ENCODE measurements at regions not wholly inside any gene's neighbourhood (a gene's known extent, or its start where the extent isn't known, plus 50 kb on each side); places are given as distances from the start of the nearest gene placed in this dataset.
A peak's percentile ranks its signal among the peaks of the same experiment; 100 is the strongest.

GRCh38 chr2:83063511-83063910 is 1395.6 kb downstream of the SUCLG1 start:
- no peaks in the 10 kb centered on the region for H3K27me3 ChIP-seq (ENCODE audit: insufficient read depth, low read length)
- H2AFZ ChIP-seq (ENCODE audit: low read length, unreplicated experiment), result no peak overlapping the region
- no peaks in the 10 kb centered on the region for H3K36me3 ChIP-seq (ENCODE audit: insufficient read depth, low read length)
- no peak overlapping the region for H3K27ac ChIP-seq (ENCODE audit: low read depth, low read length)
- no peaks in the 10 kb centered on the region for H3K4me1 ChIP-seq (ENCODE audit: control insufficient read depth, insufficient read depth, low read length, unreplicated experiment)
- no peaks in the 10 kb centered on the region for H3K79me2 ChIP-seq (ENCODE audit: control insufficient read depth, insufficient read depth, low read length, unreplicated experiment)
- H3K4me3 ChIP-seq (ENCODE audit: low read depth, low read length), result no peak overlapping the region

- no peaks in the 10 kb centered on the region for H3K79me2 ChIP-seq (ENCODE audit: control insufficient read depth, insufficient read depth, low read length, unreplicated experiment)
- no peaks in the 10 kb centered on the region for H3K36me3 ChIP-seq (ENCODE audit: insufficient read depth, low read length)
- H3K4me3 ChIP-seq (ENCODE audit: low read depth, low read length), result no peak overlapping the region
- no peak overlapping the region for H2AFZ ChIP-seq (ENCODE audit: low read length, unreplicated experiment)
- H3K27ac ChIP-seq (ENCODE audit: low read depth, low read length), result no peak overlapping the region
- no peaks in the 10 kb centered on the region for H3K27me3 ChIP-seq (ENCODE audit: insufficient read depth, low read length)
- H3K4me1 ChIP-seq (ENCODE audit: control insufficient read depth, insufficient read depth, low read length, unreplicated experiment), result peaks cover 7% of the 10 kb centered on the region
Measured at GRCh38 chr2:83058683-83059082, 1400.4 kb downstream of the SUCLG1 start.

- Histone ChIP-seq H3K27ac (ENCODE audit: low read depth, low read length) (peak overlapping the region; percentile 79), H2AFZ (ENCODE audit: low read length, unreplicated experiment) (no peak overlapping the region), H3K36me3 (ENCODE audit: insufficient read depth, low read length) (no peaks in the 10 kb centered on the region), H3K79me2 (ENCODE audit: control insufficient read depth, insufficient read depth, low read length, unreplicated experiment) (no peaks in the 10 kb centered on the region), H3K27me3 (ENCODE audit: insufficient read depth, low read length) (no peaks in the 10 kb centered on the region), H3K4me1 (ENCODE audit: control insufficient read depth, insufficient read depth, low read length, unreplicated experiment) (peaks cover 7% of the 10 kb centered on the region), H3K4me3 (ENCODE audit: low read depth, low read length) (no peak overlapping the region)
Measured at GRCh38 chr2:83055376-83056010, 1403.6 kb downstream of the SUCLG1 start.

- H3K79me2 ChIP-seq (ENCODE audit: control insufficient read depth, insufficient read depth, low read length, unreplicated experiment), result no peaks in the 10 kb centered on the region
- no peaks in the 10 kb centered on the region for H3K27me3 ChIP-seq (ENCODE audit: insufficient read depth, low read length)
- no peak overlapping the region for H2AFZ ChIP-seq (ENCODE audit: low read length, unreplicated experiment)
- peaks cover 7% of the 10 kb centered on the region for H3K4me1 ChIP-seq (ENCODE audit: control insufficient read depth, insufficient read depth, low read length, unreplicated experiment)
- no peaks in the 10 kb centered on the region for H3K36me3 ChIP-seq (ENCODE audit: insufficient read depth, low read length)
- H3K27ac ChIP-seq (ENCODE audit: low read depth, low read length), result peak overlapping the region; percentile 79
- no peak overlapping the region for H3K4me3 ChIP-seq (ENCODE audit: low read depth, low read length)
Measured at GRCh38 chr2:83054751-83055150, 1404.3 kb downstream of the SUCLG1 start.

GRCh38 chr2:83051538-83052170 is 1407.4 kb downstream of the SUCLG1 start:
- Histone ChIP-seq H3K4me1 (ENCODE audit: control insufficient read depth, insufficient read depth, low read length, unreplicated experiment) (peaks cover 7% of the 10 kb centered on the region), H3K79me2 (ENCODE audit: control insufficient read depth, insufficient read depth, low read length, unreplicated experiment) (no peaks in the 10 kb centered on the region), H3K4me3 (ENCODE audit: low read depth, low read length) (no peak overlapping the region), H3K27me3 (ENCODE audit: insufficient read depth, low read length) (no peaks in the 10 kb centered on the region), H3K27ac (ENCODE audit: low read depth, low read length) (no peak overlapping the region), H3K36me3 (ENCODE audit: insufficient read depth, low read length) (no peaks in the 10 kb centered on the region), H2AFZ (ENCODE audit: low read length, unreplicated experiment) (no peak overlapping the region)

GRCh38 chr2:83042053-83042452 is 1417.0 kb downstream of the SUCLG1 start:
- no peak overlapping the region for H3K27ac ChIP-seq (ENCODE audit: low read depth, low read length)
- no peaks in the 10 kb centered on the region for H3K27me3 ChIP-seq (ENCODE audit: insufficient read depth, low read length)
- H3K4me1 ChIP-seq (ENCODE audit: control insufficient read depth, insufficient read depth, low read length, unreplicated experiment), result no peaks in the 10 kb centered on the region
- H3K79me2 ChIP-seq (ENCODE audit: control insufficient read depth, insufficient read depth, low read length, unreplicated experiment), result no peaks in the 10 kb centered on the region
- H2AFZ ChIP-seq (ENCODE audit: low read length, unreplicated experiment), result no peak overlapping the region
- no peaks in the 10 kb centered on the region for H3K36me3 ChIP-seq (ENCODE audit: insufficient read depth, low read length)
- H3K4me3 ChIP-seq (ENCODE audit: low read depth, low read length), result no peak overlapping the region

- Histone ChIP-seq H2AFZ (ENCODE audit: low read length, unreplicated experiment) (no peak overlapping the region), H3K27ac (ENCODE audit: low read depth, low read length) (no peak overlapping the region), H3K36me3 (ENCODE audit: insufficient read depth, low read length) (no peaks in the 10 kb centered on the region), H3K27me3 (ENCODE audit: insufficient read depth, low read length) (no peaks in the 10 kb centered on the region), H3K79me2 (ENCODE audit: control insufficient read depth, insufficient read depth, low read length, unreplicated experiment) (no peaks in the 10 kb centered on the region), H3K4me3 (ENCODE audit: low read depth, low read length) (no peak overlapping the region), H3K4me1 (ENCODE audit: control insufficient read depth, insufficient read depth, low read length, unreplicated experiment) (no peaks in the 10 kb centered on the region)
Measured at GRCh38 chr2:83022631-83023210, 1436.4 kb downstream of the SUCLG1 start.

- H3K36me3 ChIP-seq (ENCODE audit: insufficient read depth, low read length), result no peaks in the 10 kb centered on the region
- no peak overlapping the region for H3K4me3 ChIP-seq (ENCODE audit: low read depth, low read length)
- H3K4me1 ChIP-seq (ENCODE audit: control insufficient read depth, insufficient read depth, low read length, unreplicated experiment), result no peaks in the 10 kb centered on the region
- H3K27me3 ChIP-seq (ENCODE audit: insufficient read depth, low read length), result no peaks in the 10 kb centered on the region
- no peaks in the 10 kb centered on the region for H3K79me2 ChIP-seq (ENCODE audit: control insufficient read depth, insufficient read depth, low read length, unreplicated experiment)
- no peak overlapping the region for H2AFZ ChIP-seq (ENCODE audit: low read length, unreplicated experiment)
- no peak overlapping the region for H3K27ac ChIP-seq (ENCODE audit: low read depth, low read length)
Measured at GRCh38 chr2:83017366-83018090, 1441.6 kb downstream of the SUCLG1 start.

GRCh38 chr2:83016343-83017110 is 1442.6 kb downstream of the SUCLG1 start:
- H2AFZ ChIP-seq (ENCODE audit: low read length, unreplicated experiment), result no peak overlapping the region

GRCh38 chr2:83015900-83016299 is 1443.2 kb downstream of the SUCLG1 start:
- Histone ChIP-seq H3K27me3 (ENCODE audit: insufficient read depth, low read length) (no peaks in the 10 kb centered on the region), H3K79me2 (ENCODE audit: control insufficient read depth, insufficient read depth, low read length, unreplicated experiment) (no peaks in the 10 kb centered on the region)

More at GRCh38 chr2:83016343-83017110, 1442.6 kb downstream of the SUCLG1 start:
- no peaks in the 10 kb centered on the region for H3K4me1 ChIP-seq (ENCODE audit: control insufficient read depth, insufficient read depth, low read length, unreplicated experiment)
- no peaks in the 10 kb centered on the region for H3K27me3 ChIP-seq (ENCODE audit: insufficient read depth, low read length)
- H3K4me3 ChIP-seq (ENCODE audit: low read depth, low read length), result no peak overlapping the region
- H3K79me2 ChIP-seq (ENCODE audit: control insufficient read depth, insufficient read depth, low read length, unreplicated experiment), result no peaks in the 10 kb centered on the region
- H3K36me3 ChIP-seq (ENCODE audit: insufficient read depth, low read length), result no peaks in the 10 kb centered on the region
- no peak overlapping the region for H3K27ac ChIP-seq (ENCODE audit: low read depth, low read length)

More at GRCh38 chr2:83015900-83016299, 1443.2 kb downstream of the SUCLG1 start:
- Histone ChIP-seq H3K27ac (ENCODE audit: low read depth, low read length) (no peak overlapping the region), H2AFZ (ENCODE audit: low read length, unreplicated experiment) (no peak overlapping the region), H3K4me1 (ENCODE audit: control insufficient read depth, insufficient read depth, low read length, unreplicated experiment) (no peaks in the 10 kb centered on the region), H3K36me3 (ENCODE audit: insufficient read depth, low read length) (no peaks in the 10 kb centered on the region), H3K4me3 (ENCODE audit: low read depth, low read length) (no peak overlapping the region)
